GM06990 (cell line): ENCODE measurements at regions not wholly inside any gene's neighbourhood (a gene's known extent, or its start where the extent isn't known, plus 50 kb on each side); places are given as distances from the start of the nearest gene placed in this dataset.

Source experiments
- DNase-seq: peaks from one replicate; pipeline ENCODE4 v3.0.0-alpha.2; 2011; ENCODE audit not compliant: insufficient read length; ENCODE audit errors: extremely low read depth
- H3K27me3 ChIP-seq: replicated peaks from 2 replicates; pipeline ENCODE4 v1.6.0; 2011; ENCODE audit warnings: low read length; ENCODE audit not compliant: control insufficient read depth, insufficient read depth
- H3K36me3 ChIP-seq: 2 replicates; pipeline ENCODE4 v1.5.1; 2011; ENCODE audit warnings: low read length; ENCODE audit not compliant: control insufficient read depth, insufficient read depth
- H3K4me3 ChIP-seq: replicated peaks from 2 replicates; pipeline ENCODE4 v1.5.1; 2011; ENCODE audit warnings: low read depth, mild to moderate bottlenecking, control low read depth, low read length
- CTCF ChIP-seq: IDR thresholded peaks from 2 replicates; pipeline ENCODE4 v1.5.1; 2011; ENCODE audit warnings: low read length, control low read depth, mild to moderate bottlenecking, inconsistent platforms; ENCODE audit not compliant: insufficient read depth, poor library complexity, severe bottlenecking

- no peak for DNase-seq
- Histone ChIP-seq H3K36me3 (no peaks in the 10 kb centered on the region), H3K4me3 (no peak overlapping the region), H3K27me3 (no peaks in the 10 kb centered on the region)
- TF ChIP-seq CTCF: no peak
Observed at GRCh38 chr20:6994452-6994851, 227.0 kb downstream of the BMP2 start.

- Histone ChIP-seq H3K4me3 (no peak overlapping the region), H3K36me3 (no peaks in the 10 kb centered on the region), H3K27me3 (no peaks in the 10 kb centered on the region)
- no peak for TF ChIP-seq CTCF
- no peak for DNase-seq
Observed at GRCh38 chr20:6998909-6999308, 231.4 kb downstream of the BMP2 start.

GRCh38 chr20:6999381-6999780 is 231.9 kb downstream of the BMP2 start:
- TF ChIP-seq CTCF: no peak
- no peak for DNase-seq
- H3K4me3 ChIP-seq: no peak overlapping the region
- no peaks in the 10 kb centered on the region for H3K36me3 ChIP-seq
- H3K27me3 ChIP-seq: no peaks in the 10 kb centered on the region

GRCh38 chr20:7003598-7003997 is 236.1 kb downstream of the BMP2 start:
- Histone ChIP-seq H3K27me3 (no peaks in the 10 kb centered on the region), H3K4me3 (no peak overlapping the region), H3K36me3 (no peaks in the 10 kb centered on the region)
- DNase-seq: no peak
- no peak for TF ChIP-seq CTCF

GRCh38 chr20:7004801-7005200 is 237.3 kb downstream of the BMP2 start:
- H3K4me3 ChIP-seq: no peak overlapping the region
- H3K27me3 ChIP-seq: no peaks in the 10 kb centered on the region
- no peak for DNase-seq
- no peaks in the 10 kb centered on the region for H3K36me3 ChIP-seq
- no peak for TF ChIP-seq CTCF

- DNase-seq: no peak
- TF ChIP-seq CTCF: no peak
Observed at GRCh38 chr20:7010527-7010926, 243.0 kb downstream of the BMP2 start.

More at GRCh38 chr20:7010527-7010926, 243.0 kb downstream of the BMP2 start:
- Histone ChIP-seq H3K36me3 (no peaks in the 10 kb centered on the region), H3K4me3 (no peak overlapping the region), H3K27me3 (no peaks in the 10 kb centered on the region)
